RWPE2 (cell line): ENCODE measurements at regions not wholly inside any gene's neighbourhood (a gene's known extent, or its start where the extent isn't known, plus 50 kb on each side); places are given as distances from the start of the nearest gene placed in this dataset.

ENCODE experiments used
- ATAC-seq: fragments of 200-7000 bp; cut with Tn5 transposase; 3 replicates; pipeline ENCODE4 v1.9.1; 2021; ENCODE audit warnings: low read depth
- DNase-seq: peaks from one replicate; pipeline ENCODE4 v3.0.0-alpha.2; 2020; ENCODE audit warnings: low spot score
- H3K27ac ChIP-seq: fragments of 450-650 bp; 2 replicates; pipeline ENCODE4 v1.5.1; 2017; ENCODE audit warnings: mild to moderate bottlenecking; ENCODE audit not compliant: poor library complexity, severe bottlenecking
- H3K27me3 ChIP-seq: fragments of 250-450 bp; sonication (Bioruptor Pico); 2 replicates; pipeline ENCODE4 v1.5.1; 2021; ENCODE audit warnings: mild to moderate bottlenecking, moderate library complexity; ENCODE audit not compliant: insufficient read depth, poor library complexity, severe bottlenecking
- H3K36me3 ChIP-seq: fragments of 250-450 bp; sonication (Bioruptor Pico); 2 replicates; pipeline ENCODE4 v1.5.1; 2020; ENCODE audit warnings: low read depth, mild to moderate bottlenecking, moderate library complexity
- H3K4me1 ChIP-seq: fragments of 250-450 bp; sonication (Bioruptor Pico); 2 replicates; pipeline ENCODE4 v1.5.1; 2021; ENCODE audit warnings: mild to moderate bottlenecking, moderate library complexity; ENCODE audit not compliant: insufficient read depth, poor library complexity, severe bottlenecking
- H3K4me3 ChIP-seq: fragments of 250-450 bp; sonication (Bioruptor Pico); 2 replicates; pipeline ENCODE4 v1.5.1; 2021; ENCODE audit warnings: mild to moderate bottlenecking, moderate library complexity; ENCODE audit not compliant: severe bottlenecking
- H3K9me3 ChIP-seq: fragments of 250-450 bp; sonication (Bioruptor Pico); 2 replicates; pipeline ENCODE4 v1.5.1; 2021; ENCODE audit warnings: mild to moderate bottlenecking, moderate library complexity; ENCODE audit not compliant: severe bottlenecking
- TF ChIP-seq, protein P1 (sequence below): fragments of 450-650 bp; IDR thresholded peaks from one replicate; pipeline ENCODE4 v1.5.1; 2017; ENCODE audit warnings: mild to moderate bottlenecking, moderate library complexity; ENCODE audit not compliant: poor library complexity, severe bottlenecking

- ATAC-seq (no peak), DNase-seq (no peak)
- Histone ChIP-seq H3K36me3 (no peaks in the 10 kb centered on the region), H3K27ac (no peak overlapping the region), H3K4me3 (no peak overlapping the region), H3K9me3 (no peaks in the 10 kb centered on the region), H3K27me3 (no peaks in the 10 kb centered on the region), H3K4me1 (no peaks in the 10 kb centered on the region)
- TF ChIP-seq, protein P1, sequence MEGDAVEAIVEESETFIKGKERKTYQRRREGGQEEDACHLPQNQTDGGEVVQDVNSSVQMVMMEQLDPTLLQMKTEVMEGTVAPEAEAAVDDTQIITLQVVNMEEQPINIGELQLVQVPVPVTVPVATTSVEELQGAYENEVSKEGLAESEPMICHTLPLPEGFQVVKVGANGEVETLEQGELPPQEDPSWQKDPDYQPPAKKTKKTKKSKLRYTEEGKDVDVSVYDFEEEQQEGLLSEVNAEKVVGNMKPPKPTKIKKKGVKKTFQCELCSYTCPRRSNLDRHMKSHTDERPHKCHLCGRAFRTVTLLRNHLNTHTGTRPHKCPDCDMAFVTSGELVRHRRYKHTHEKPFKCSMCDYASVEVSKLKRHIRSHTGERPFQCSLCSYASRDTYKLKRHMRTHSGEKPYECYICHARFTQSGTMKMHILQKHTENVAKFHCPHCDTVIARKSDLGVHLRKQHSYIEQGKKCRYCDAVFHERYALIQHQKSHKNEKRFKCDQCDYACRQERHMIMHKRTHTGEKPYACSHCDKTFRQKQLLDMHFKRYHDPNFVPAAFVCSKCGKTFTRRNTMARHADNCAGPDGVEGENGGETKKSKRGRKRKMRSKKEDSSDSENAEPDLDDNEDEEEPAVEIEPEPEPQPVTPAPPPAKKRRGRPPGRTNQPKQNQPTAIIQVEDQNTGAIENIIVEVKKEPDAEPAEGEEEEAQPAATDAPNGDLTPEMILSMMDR: no peak
Measured at GRCh38 chr18:66222174-66222573, 381.7 kb downstream of the CDH19 start.

- Histone ChIP-seq H3K27me3 (no peaks in the 10 kb centered on the region), H3K36me3 (no peaks in the 10 kb centered on the region), H3K4me3 (no peak overlapping the region), H3K9me3 (no peaks in the 10 kb centered on the region), H3K27ac (no peak overlapping the region), H3K4me1 (no peaks in the 10 kb centered on the region)
- ATAC-seq: no peak
- no peak for DNase-seq
- TF ChIP-seq, protein P1: no peak
Measured at GRCh38 chr18:66219817-66220216, 384.1 kb downstream of the CDH19 start.

DNA sequence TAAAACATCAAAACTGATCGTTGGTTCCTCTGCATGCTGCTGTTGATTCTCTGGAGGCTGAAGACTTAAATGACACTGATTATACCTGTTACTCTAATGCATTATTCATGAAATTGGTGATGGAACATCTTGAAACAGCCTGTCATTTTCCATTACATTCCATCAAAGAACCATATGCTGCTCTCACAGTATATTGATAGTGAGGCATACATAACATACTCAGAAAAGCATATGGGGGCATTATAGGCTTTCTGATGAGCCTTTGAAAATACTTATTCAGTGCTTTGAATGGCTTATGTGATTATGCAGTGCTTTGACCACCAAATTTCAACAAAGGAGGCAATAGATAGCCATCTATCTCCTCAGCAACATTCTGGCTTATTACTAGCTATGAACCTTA, 392.1 kb downstream of the CDH19 start:
- TF ChIP-seq, protein P1: no peak
- ATAC-seq: no peak
- H3K27me3 ChIP-seq: no peaks in the 10 kb centered on the region
- no peaks in the 10 kb centered on the region for H3K4me1 ChIP-seq
- no peak overlapping the region for H3K27ac ChIP-seq
- no peak for DNase-seq
- no peak overlapping the region for H3K4me3 ChIP-seq
- no peaks in the 10 kb centered on the region for H3K9me3 ChIP-seq
- H3K36me3 ChIP-seq: no peaks in the 10 kb centered on the region

- no peaks in the 10 kb centered on the region for H3K27me3 ChIP-seq
- H3K9me3 ChIP-seq: no peaks in the 10 kb centered on the region
- H3K4me3 ChIP-seq: no peak overlapping the region
- DNase-seq (no peak), ATAC-seq (no peak)
- no peaks in the 10 kb centered on the region for H3K36me3 ChIP-seq
- no peaks in the 10 kb centered on the region for H3K4me1 ChIP-seq
- no peak overlapping the region for H3K27ac ChIP-seq
- TF ChIP-seq, protein P1: no peak
Measured at GRCh38 chr18:66210875-66211274, 393.0 kb downstream of the CDH19 start.

- ATAC-seq (no peak), DNase-seq (no peak)
- Histone ChIP-seq H3K9me3 (no peaks in the 10 kb centered on the region), H3K4me3 (no peak overlapping the region), H3K4me1 (no peaks in the 10 kb centered on the region), H3K27ac (no peak overlapping the region), H3K27me3 (no peaks in the 10 kb centered on the region), H3K36me3 (no peaks in the 10 kb centered on the region)
- TF ChIP-seq, protein P1: no peak
Measured at GRCh38 chr18:66209656-66210055, 394.2 kb downstream of the CDH19 start.
